Panc1 (cell line): ENCODE measurements at regions not wholly inside any gene's neighbourhood (a gene's known extent, or its start where the extent isn't known, plus 50 kb on each side); places are given as distances from the start of the nearest gene placed in this dataset.

Experiments
- ATAC-seq: fragments of 200-7000 bp; cut with Tn5 transposase; 2 replicates; pipeline ENCODE4 v1.9.1; 2020; ENCODE audit warnings: mild to moderate bottlenecking, moderate library complexity
- BruUV-seq: library from RNA; stranded (reverse); fragments of 400-500 nt; replicated peaks from 2 replicates; lab custom pipeline; 2021; lab: Mats Ljungman, UMichigan
- CTCF ChIA-PET: fragments of 300-600 bp; sonication (Branson Sonifier 250); formaldehyde crosslinking; loops from one replicate; lab custom pipeline; 2022; ENCODE audit warnings: antibody characterized with exemption; lab: Charles Lee
- POLR2A ChIA-PET: fragments of 300-600 bp; sonication (Branson Sonifier 250); formaldehyde crosslinking; loops from one replicate; lab custom pipeline; 2022; ENCODE audit warnings: antibody characterized with exemption; lab: Charles Lee
- DNase-seq: peaks from one replicate; pipeline ENCODE4 v3.0.0-alpha.2; 2010; ENCODE audit warnings: low read depth, low spot score
- H3K27ac ChIP-seq: 2 replicates; pipeline ENCODE4 v1.5.1; 2011; ENCODE audit warnings: mild to moderate bottlenecking, low read length, inconsistent platforms
- H3K27me3 ChIP-seq: fragments of 200-500 bp; sonication (Bioruptor generic); 2 replicates; pipeline ENCODE4 v1.6.0; 2014; ENCODE audit warnings: low read length, inconsistent platforms; ENCODE audit not compliant: control insufficient read depth, insufficient read depth
- H3K36me3 ChIP-seq: fragments of 200-500 bp; sonication (Bioruptor generic); 2 replicates; pipeline ENCODE4 v1.5.1; 2014; ENCODE audit warnings: inconsistent platforms, mild to moderate bottlenecking, low read length, moderate library complexity; ENCODE audit not compliant: control insufficient read depth, insufficient read depth
- H3K4me1 ChIP-seq: 2 replicates; pipeline ENCODE4 v1.5.1; 2011; ENCODE audit warnings: inconsistent platforms, mild to moderate bottlenecking, low read length, moderate library complexity; ENCODE audit not compliant: control insufficient read depth, insufficient read depth
- H3K4me3 ChIP-seq, 2 experiments: 2 replicates each; pipeline ENCODE4 v1.5.1; 2011 to 2012; ENCODE audit warnings: low read depth in 2 of 2, low read length in 2 of 2, mild to moderate bottlenecking in 2 of 2, inconsistent platforms in 1 of 2, moderate library complexity in 1 of 2
- H3K9me3 ChIP-seq: fragments of 200-500 bp; sonication (Bioruptor generic); 2 replicates; pipeline ENCODE4 v1.5.1; 2014; ENCODE audit warnings: low read depth, mild to moderate bottlenecking, inconsistent platforms, low read length, moderate library complexity; ENCODE audit not compliant: control insufficient read depth, insufficient read depth
- CTCF ChIP-seq: fragments of 450-650 bp; IDR thresholded peaks from 2 replicates; pipeline ENCODE4 v1.5.1; 2017; ENCODE audit warnings: mild to moderate bottlenecking
- POLR2AphosphoS5 ChIP-seq: IDR thresholded peaks from 2 replicates; pipeline ENCODE4 v1.6.1; 2012; ENCODE audit warnings: mild to moderate bottlenecking, low read depth, low read length, moderate library complexity
- REST ChIP-seq, 2 experiments: IDR thresholded peaks; 2 replicates each; pipeline ENCODE4 v1.6.1; 2011 to 2012; ENCODE audit warnings: low read depth in 2 of 2, control low read depth in 1 of 2, low read length in 1 of 2, mild to moderate bottlenecking in 1 of 2, moderate library complexity in 1 of 2; ENCODE audit not compliant: insufficient read depth in 1 of 2
- SIN3A ChIP-seq: IDR thresholded peaks from 2 replicates; pipeline ENCODE4 v1.6.1; 2012; ENCODE audit warnings: low read depth, mild to moderate bottlenecking, low read length, moderate library complexity, borderline replicate concordance; ENCODE audit not compliant: insufficient read depth
- TCF7L2 ChIP-seq: IDR thresholded peaks from 2 replicates; pipeline ENCODE4 v1.6.1; 2011; ENCODE audit warnings: mild to moderate bottlenecking, low read depth, low read length, inconsistent platforms
- in situ Hi-C: cut with HindIII; loops from 2 replicates; pipeline ENCODE4 v1.10.0; 2016; ENCODE audit warnings: low sequenced_read_pairs, low pct_unique_long_range_greater_than_20kb
- intact Hi-C: fragments of 100-400 bp; cut with micrococcal nuclease; formaldehyde crosslinking; loops from one replicate; pipeline ENCODE4 v1.10.0; 2022; ENCODE audit not compliant: unreplicated experiment

- Histone ChIP-seq H3K27ac (no peak overlapping the region), H3K27me3 (0 out of 2 replicates have a peak, but pooled peaks cover 2% of the 10 kb centered on the region), H3K4me3 (no peak overlapping the region), H3K36me3 (no peaks in the 10 kb centered on the region), H3K9me3 (no peaks in the 10 kb centered on the region), H3K4me1 (no peaks in the 10 kb centered on the region)
- no peak for ATAC-seq
- POLR2A ChIA-PET, result no interaction called here
- intact Hi-C loops, result no loop called here
- CTCF ChIA-PET, result no interaction called here
- BruUV-seq, result no TSS peak
- DNase-seq, result no peak
- in situ Hi-C loops, result no loop called here
- TF ChIP-seq CTCF, result no peak
- TF ChIP-seq REST (IDR thresholded peaks at IDR 0.05; ENCODE audit: insufficient read depth in 1 of 2, low read depth in 2 of 2, low read length in 1 of 2), result no peak
- TF ChIP-seq SIN3A, result no peak
- no peak for TF ChIP-seq TCF7L2
- no peak for TF ChIP-seq POLR2AphosphoS5
Observed at GRCh38 chr16:17830651-17831050, 359.9 kb upstream of the XYLT1 start.

GRCh38 chr16:17829811-17830210 is 359.1 kb upstream of the XYLT1 start:
- H3K9me3 ChIP-seq, result no peaks in the 10 kb centered on the region
- CTCF ChIA-PET, result no interaction called here
- H3K4me3 ChIP-seq, result no peak overlapping the region
- no peak for ATAC-seq
- TF ChIP-seq CTCF (no peak), SIN3A (no peak), TCF7L2 (no peak), REST (IDR thresholded peaks at IDR 0.05; ENCODE audit: insufficient read depth in 1 of 2, low read depth in 2 of 2, low read length in 1 of 2) (no peak), POLR2AphosphoS5 (no peak)
- in situ Hi-C loops (no loop called here), intact Hi-C loops (no loop called here)
- POLR2A ChIA-PET, result no interaction called here
- no peaks in the 10 kb centered on the region for H3K36me3 ChIP-seq
- no peaks in the 10 kb centered on the region for H3K4me1 ChIP-seq
- no peak for DNase-seq
- no TSS peak for BruUV-seq
- 0 out of 2 replicates have a peak, but pooled peaks cover 2% of the 10 kb centered on the region for H3K27me3 ChIP-seq
- no peak overlapping the region for H3K27ac ChIP-seq
